ENCODE measurements at regions not wholly inside any gene's neighbourhood (a gene's known extent, or its start where the extent isn't known, plus 50 kb on each side); places are given as distances from the start of the nearest gene placed in this dataset.

DNA sequence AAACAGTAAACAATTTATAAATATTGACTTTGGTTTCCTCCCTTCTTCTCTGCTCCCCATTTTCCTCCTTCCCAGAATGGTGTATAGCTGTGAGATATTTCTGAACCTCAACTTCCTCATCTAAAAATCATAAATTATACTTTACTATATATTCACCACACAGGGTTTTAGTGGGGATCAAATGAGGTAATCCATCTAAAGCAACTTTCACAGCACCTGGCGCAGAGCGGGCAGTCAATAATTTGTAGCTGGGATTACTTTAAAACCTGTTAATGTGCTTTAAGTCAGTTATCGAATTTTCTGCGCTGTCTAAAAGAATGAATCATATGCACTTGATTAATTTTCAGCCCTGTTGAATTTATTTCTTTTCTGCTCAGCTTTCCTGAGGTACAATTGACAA is 172.7 kb downstream of the PTEN start:
- TF ChIP-seq, protein P1, sequence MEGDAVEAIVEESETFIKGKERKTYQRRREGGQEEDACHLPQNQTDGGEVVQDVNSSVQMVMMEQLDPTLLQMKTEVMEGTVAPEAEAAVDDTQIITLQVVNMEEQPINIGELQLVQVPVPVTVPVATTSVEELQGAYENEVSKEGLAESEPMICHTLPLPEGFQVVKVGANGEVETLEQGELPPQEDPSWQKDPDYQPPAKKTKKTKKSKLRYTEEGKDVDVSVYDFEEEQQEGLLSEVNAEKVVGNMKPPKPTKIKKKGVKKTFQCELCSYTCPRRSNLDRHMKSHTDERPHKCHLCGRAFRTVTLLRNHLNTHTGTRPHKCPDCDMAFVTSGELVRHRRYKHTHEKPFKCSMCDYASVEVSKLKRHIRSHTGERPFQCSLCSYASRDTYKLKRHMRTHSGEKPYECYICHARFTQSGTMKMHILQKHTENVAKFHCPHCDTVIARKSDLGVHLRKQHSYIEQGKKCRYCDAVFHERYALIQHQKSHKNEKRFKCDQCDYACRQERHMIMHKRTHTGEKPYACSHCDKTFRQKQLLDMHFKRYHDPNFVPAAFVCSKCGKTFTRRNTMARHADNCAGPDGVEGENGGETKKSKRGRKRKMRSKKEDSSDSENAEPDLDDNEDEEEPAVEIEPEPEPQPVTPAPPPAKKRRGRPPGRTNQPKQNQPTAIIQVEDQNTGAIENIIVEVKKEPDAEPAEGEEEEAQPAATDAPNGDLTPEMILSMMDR (IDR thresholded peaks at IDR 0.05) = no peak
- TF ChIP-seq POLR2A (IDR thresholded peaks at IDR 0.05) (no peak), POLR2AphosphoS5 (IDR thresholded peaks at IDR 0.05) (no peak)
